GM21528 (cell line): ENCODE measurements at regions not wholly inside any gene's neighbourhood (a gene's known extent, or its start where the extent isn't known, plus 50 kb on each side); places are given as distances from the start of the nearest gene placed in this dataset.

Experiments used
- ATAC-seq: cut with Tn5 transposase; IDR thresholded peaks from one replicate; pipeline ENCODE4 v1.9.1; 2021; ENCODE audit warnings: mild to moderate bottlenecking, moderate library complexity; ENCODE audit not compliant: unreplicated experiment, low FRiP score

- no peak for ATAC-seq
Observed at GRCh38 chr5:98604301-98604700, 169.2 kb upstream of the RGMB start.

GRCh38 chr5:98604721-98605425 is 168.6 kb upstream of the RGMB start:
- no peak for ATAC-seq

- no peak for ATAC-seq
Observed at GRCh38 chr5:98605426-98605825, 168.0 kb upstream of the RGMB start.

GRCh38 chr5:98606961-98607360 is 166.5 kb upstream of the RGMB start:
- ATAC-seq = no peak

- ATAC-seq = no peak
Observed at GRCh38 chr5:98608052-98608451, 165.4 kb upstream of the RGMB start.

- ATAC-seq = no peak
Observed at GRCh38 chr5:98614341-98614740, 159.1 kb upstream of the RGMB start.

- ATAC-seq = no peak
Observed at GRCh38 chr5:98621821-98622220, 151.6 kb upstream of the RGMB start.

GRCh38 chr5:98624145-98624880 is 149.2 kb upstream of the RGMB start:
- ATAC-seq = no peak

- ATAC-seq = no peak
Observed at GRCh38 chr5:98627121-98627520, 146.3 kb upstream of the RGMB start.

GRCh38 chr5:98630621-98631020 is 142.8 kb upstream of the RGMB start:
- ATAC-seq = no peak

GRCh38 chr5:98631311-98632054 is 142.0 kb upstream of the RGMB start:
- ATAC-seq = no peak

- no peak for ATAC-seq
Observed at GRCh38 chr5:98635656-98636055, 137.8 kb upstream of the RGMB start.

- ATAC-seq = no peak
Observed at GRCh38 chr5:98637116-98637515, 136.3 kb upstream of the RGMB start.

GRCh38 chr5:98637557-98637956 is 135.9 kb upstream of the RGMB start:
- ATAC-seq = no peak

- no peak for ATAC-seq
Observed at GRCh38 chr5:98638111-98638510, 135.4 kb upstream of the RGMB start.

- no peak for ATAC-seq
Observed at GRCh38 chr5:98638701-98639100, 134.8 kb upstream of the RGMB start.

- no peak for ATAC-seq
Observed at GRCh38 chr5:98639274-98639673, 134.2 kb upstream of the RGMB start.

GRCh38 chr5:98641671-98642070 is 131.8 kb upstream of the RGMB start:
- no peak for ATAC-seq

- no peak for ATAC-seq
Observed at GRCh38 chr5:98643569-98643968, 129.9 kb upstream of the RGMB start.

- ATAC-seq = no peak
Observed at GRCh38 chr5:98651715-98652114, 121.7 kb upstream of the RGMB start.

GRCh38 chr5:98656125-98656795 is 117.2 kb upstream of the RGMB start:
- no peak for ATAC-seq
